ENCODE measurements at regions not wholly inside any gene's neighbourhood (a gene's known extent, or its start where the extent isn't known, plus 50 kb on each side); places are given as distances from the start of the nearest gene placed in this dataset.

GRCh38 chr1:165119086-165119485 is 237.4 kb downstream of the LMX1A start:
- no peak overlapping the region for H3K27ac ChIP-seq (ENCODE audit: low read length)
- H3K9me2 ChIP-seq (ENCODE audit: insufficient read depth, low read length) = no peaks in the 10 kb centered on the region
- H3K4me2 ChIP-seq (ENCODE audit: low read length) = no peak overlapping the region
- H4K20me1 ChIP-seq (ENCODE audit: insufficient read depth) = no peaks in the 10 kb centered on the region
- no peaks in the 10 kb centered on the region for H3F3A ChIP-seq (ENCODE audit: insufficient read depth, low read length, poor library complexity, severe bottlenecking)
- no peaks in the 10 kb centered on the region for H3K79me2 ChIP-seq (replicated peaks; ENCODE audit: insufficient read depth, low read length)
- H3K9me3 ChIP-seq (ENCODE audit: low read length) = no peaks in the 10 kb centered on the region
- H3K27me3 ChIP-seq (ENCODE audit: insufficient read depth, low read depth, low read length) = peaks cover 20% of the 10 kb centered on the region
- no peak overlapping the region for H3K4me3 ChIP-seq (ENCODE audit: low read length)
- H2AFZ ChIP-seq (ENCODE audit: low read depth, low read length) = no peak overlapping the region
- no peak for TF ChIP-seq MXI1 (conservative IDR thresholded peaks at IDR 0.05; ENCODE audit: poor library complexity, severe bottlenecking)
- no peak for TF ChIP-seq CTCF (IDR thresholded peaks at IDR 0.05; ENCODE audit: poor library complexity, severe bottlenecking)
- no peak for TF ChIP-seq EZH2 (IDR thresholded peaks at IDR 0.05; ENCODE audit: borderline replicate concordance, insufficient read depth, low read length, poor library complexity, severe bottlenecking)
- no peak overlapping the region for H3K9ac ChIP-seq (ENCODE audit: low read length)
- H3K36me3 ChIP-seq (ENCODE audit: insufficient read depth, low read length) = no peaks in the 10 kb centered on the region

- Histone ChIP-seq H3K36me3 (ENCODE audit: insufficient read depth, low read length) (no peaks in the 10 kb centered on the region), H3K9me3 (ENCODE audit: low read length) (no peaks in the 10 kb centered on the region), H3F3A (ENCODE audit: insufficient read depth, low read length, poor library complexity, severe bottlenecking) (no peaks in the 10 kb centered on the region), H3K27me3 (ENCODE audit: insufficient read depth, low read depth, low read length) (peaks cover 20% of the 10 kb centered on the region), H4K20me1 (ENCODE audit: insufficient read depth) (no peaks in the 10 kb centered on the region), H3K4me3 (ENCODE audit: low read length) (peak overlapping the region; percentile 27), H3K9ac (ENCODE audit: low read length) (no peak overlapping the region), H3K4me2 (ENCODE audit: low read length) (no peak overlapping the region), H2AFZ (ENCODE audit: low read depth, low read length) (no peak overlapping the region), H3K9me2 (ENCODE audit: insufficient read depth, low read length) (no peaks in the 10 kb centered on the region), H3K27ac (ENCODE audit: low read length) (no peak overlapping the region), H3K79me2 (replicated peaks; ENCODE audit: insufficient read depth, low read length) (no peaks in the 10 kb centered on the region)
- TF ChIP-seq RAD21 (conservative IDR thresholded peaks at IDR 0.05) = no peak
- TF ChIP-seq MXI1 (conservative IDR thresholded peaks at IDR 0.05; ENCODE audit: poor library complexity, severe bottlenecking) = no peak
- no peak for TF ChIP-seq EZH2 (IDR thresholded peaks at IDR 0.05; ENCODE audit: borderline replicate concordance, insufficient read depth, low read length, poor library complexity, severe bottlenecking)
- no peak for TF ChIP-seq REST (IDR thresholded peaks at IDR 0.05; ENCODE audit: borderline replicate concordance)
- TF ChIP-seq TAF1 (IDR thresholded peaks at IDR 0.05; ENCODE audit: low read depth) = no peak
- no peak for TF ChIP-seq SMC3 (conservative IDR thresholded peaks at IDR 0.05; ENCODE audit: poor library complexity)
- TF ChIP-seq EP300 (conservative IDR thresholded peaks at IDR 0.05; ENCODE audit: poor library complexity, severe bottlenecking) = no peak
- TF ChIP-seq CTCF (IDR thresholded peaks at IDR 0.05; ENCODE audit: poor library complexity, severe bottlenecking) = no peak
- TF ChIP-seq POLR2AphosphoS5 (IDR thresholded peaks at IDR 0.05) = no peak
Measured at GRCh38 chr1:165117482-165117881, 239.0 kb downstream of the LMX1A start.
